ENCODE measurements at regions not wholly inside any gene's neighbourhood (a gene's known extent, or its start where the extent isn't known, plus 50 kb on each side); places are given as distances from the start of the nearest gene placed in this dataset.
A peak's percentile ranks its signal among the peaks of the same experiment; 100 is the strongest.
"Not testable (repeated sequence)": the region's sequence is repeated elsewhere in the genome, so short reads cannot be mapped to it uniquely, and the experiment has no call there.

- no peak for DNase-seq (ENCODE audit: low read depth in 3 of 3)
Observed at GRCh38 chr15:98277602-98278001, 317.1 kb downstream of the ARRDC4 start.

- DNase-seq (ENCODE audit: low read depth in 3 of 3), result no peak
Observed at GRCh38 chr15:98280284-98280975, 319.9 kb downstream of the ARRDC4 start.

- no peak for DNase-seq (ENCODE audit: low read depth in 3 of 3)
Observed at GRCh38 chr15:98281130-98281529, 320.6 kb downstream of the ARRDC4 start.

GRCh38 chr15:98282656-98283332 is 322.3 kb downstream of the ARRDC4 start:
- no peak for DNase-seq (ENCODE audit: low read depth in 3 of 3)

GRCh38 chr15:98286200-98286599 is 325.7 kb downstream of the ARRDC4 start:
- no peak for DNase-seq (ENCODE audit: low read depth in 3 of 3)

- DNase-seq (ENCODE audit: low read depth in 3 of 3), result no peak
Observed at GRCh38 chr15:98286831-98287230, 326.3 kb downstream of the ARRDC4 start.

GRCh38 chr15:98288091-98288590 is 327.6 kb downstream of the ARRDC4 start:
- no peak for DNase-seq (ENCODE audit: low read depth in 3 of 3)

- no peak for DNase-seq (ENCODE audit: low read depth in 3 of 3)
Observed at GRCh38 chr15:98289747-98290146, 329.2 kb downstream of the ARRDC4 start.

- DNase-seq (ENCODE audit: low read depth in 3 of 3), result peak in 1 of 3 experiments; percentile 54
Observed at GRCh38 chr15:98292442-98293240, 332.1 kb downstream of the ARRDC4 start.

- DNase-seq (ENCODE audit: low read depth in 3 of 3), result no peak
Observed at GRCh38 chr15:98294126-98294525, 333.6 kb downstream of the ARRDC4 start.

GRCh38 chr15:98295101-98295759 is 334.7 kb downstream of the ARRDC4 start:
- DNase-seq (ENCODE audit: low read depth in 3 of 3), result not testable (repeated sequence)

GRCh38 chr15:98296653-98297052 is 336.1 kb downstream of the ARRDC4 start:
- no peak for DNase-seq (ENCODE audit: low read depth in 3 of 3)

- DNase-seq (ENCODE audit: low read depth in 3 of 3), result no peak
Observed at GRCh38 chr15:98304371-98304770, 343.9 kb downstream of the ARRDC4 start.

GRCh38 chr15:98308117-98308516 is 340.2 kb upstream of the IGF1R start:
- no peak for DNase-seq (ENCODE audit: low read depth in 3 of 3)

- DNase-seq (ENCODE audit: low read depth in 3 of 3), result peak; percentile 46 to 61 (median 54)
Observed at GRCh38 chr15:98311566-98312188, 336.7 kb upstream of the IGF1R start.

GRCh38 chr15:98312913-98313312 is 335.4 kb upstream of the IGF1R start:
- DNase-seq (ENCODE audit: low read depth in 3 of 3), result no peak

GRCh38 chr15:98315971-98316370 is 332.4 kb upstream of the IGF1R start:
- no peak for DNase-seq (ENCODE audit: low read depth in 3 of 3)

GRCh38 chr15:98321896-98322295 is 326.4 kb upstream of the IGF1R start:
- no peak for DNase-seq (ENCODE audit: low read depth in 3 of 3)

GRCh38 chr15:98322581-98322980 is 325.8 kb upstream of the IGF1R start:
- DNase-seq (ENCODE audit: low read depth in 3 of 3), result no peak

- DNase-seq (ENCODE audit: low read depth in 3 of 3), result no peak
Observed at GRCh38 chr15:98324341-98324970, 323.9 kb upstream of the IGF1R start.

- DNase-seq (ENCODE audit: low read depth in 3 of 3), result no peak
Observed at GRCh38 chr15:98326804-98327203, 321.5 kb upstream of the IGF1R start.
